K562 (cell line): ENCODE measurements at regions not wholly inside any gene's neighbourhood (a gene's known extent, or its start where the extent isn't known, plus 50 kb on each side); places are given as distances from the start of the nearest gene placed in this dataset.

ENCODE experiments used
- ARHGAP35 ChIP-seq: fragments of 450-650 bp; IDR thresholded peaks from 2 replicates; pipeline ENCODE4 v1.6.1; 2018; ENCODE audit not compliant: partially characterized antibody
- CXXC5 ChIP-seq: fragments of 250-450 bp; sonication (Bioruptor Pico); IDR thresholded peaks from 2 replicates; pipeline ENCODE4 v1.8.0; 2022; ENCODE audit warnings: inconsistent platforms, mild to moderate bottlenecking, moderate library complexity
- FOXK2 ChIP-seq, 2 experiments: fragments of 450-650 bp; IDR thresholded peaks in 1 of 2; conservative IDR thresholded peaks in 1 of 2; 2 replicates each; pipeline ENCODE4 v1.6.1; 2016; ENCODE audit warnings: low read depth in 2 of 2, mild to moderate bottlenecking in 1 of 2
- HDAC6 ChIP-seq: IDR thresholded peaks from 2 replicates; pipeline ENCODE4 v1.6.1; 2012; ENCODE audit warnings: low read depth, mild to moderate bottlenecking, control low read depth, inconsistent platforms, low read length, moderate library complexity
- TAL1 ChIP-seq: fragments of 450-650 bp; IDR thresholded peaks from 2 replicates; pipeline ENCODE4 v1.6.1; 2016; ENCODE audit warnings: mild to moderate bottlenecking
- TF ChIP-seq, protein P1 (sequence below): sonication (generic); formaldehyde crosslinking; IDR thresholded peaks from 2 replicates; pipeline ENCODE4 v1.8.0; 2022; ENCODE audit warnings: mild to moderate bottlenecking, missing genetic modification reagents
- TF ChIP-seq, protein P2 (sequence below): fragments of 450-650 bp; IDR thresholded peaks from 2 replicates; pipeline ENCODE4 v1.7.1; 2018; ENCODE audit warnings: mild to moderate bottlenecking, low read depth; ENCODE audit not compliant: partially characterized antibody
- TF ChIP-seq, protein P3 (sequence below): fragments of 250-450 bp; sonication (Bioruptor Pico); IDR thresholded peaks from 2 replicates; pipeline ENCODE4 v1.8.0; 2021; ENCODE audit warnings: moderate library complexity, mild to moderate bottlenecking, inconsistent platforms
- TF ChIP-seq, protein P4 (sequence below), 2 experiments: fragments of 450-650 bp; conservative IDR thresholded peaks; 2 replicates each; pipeline ENCODE4 v1.6.1; 2017; ENCODE audit warnings: mild to moderate bottlenecking in 2 of 2, moderate library complexity in 2 of 2
- TF ChIP-seq, protein P5 (sequence below): sonication (generic); formaldehyde crosslinking; IDR thresholded peaks from 2 replicates; pipeline ENCODE4 v1.8.0; 2022; ENCODE audit warnings: missing genetic modification reagents, mild to moderate bottlenecking, borderline replicate concordance
- TF ChIP-seq, protein P6 (sequence below): fragments of 250-450 bp; sonication (Bioruptor Pico); IDR thresholded peaks from 2 replicates; pipeline ENCODE4 v1.5.0; 2021

DNA sequence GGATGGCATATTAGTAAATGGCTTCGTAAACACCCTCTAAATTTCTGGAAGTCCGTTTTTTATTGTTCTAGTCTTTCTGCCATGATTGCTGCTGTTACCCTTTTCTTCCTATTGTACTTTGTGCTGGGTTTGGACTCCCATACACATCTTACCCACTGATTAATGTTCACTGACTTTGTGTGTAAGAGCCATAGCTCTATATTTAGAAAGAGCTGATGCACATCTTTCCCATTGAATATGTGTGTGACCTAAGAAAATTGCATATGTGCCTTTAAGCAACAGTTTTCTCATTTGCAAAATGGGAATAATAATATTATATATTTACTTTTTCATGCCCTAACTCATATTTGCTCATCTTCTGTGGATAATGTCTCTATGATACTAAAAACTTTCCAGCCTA is 135.8 kb upstream of the DLX6 start (continued):
- TF ChIP-seq, protein P1, sequence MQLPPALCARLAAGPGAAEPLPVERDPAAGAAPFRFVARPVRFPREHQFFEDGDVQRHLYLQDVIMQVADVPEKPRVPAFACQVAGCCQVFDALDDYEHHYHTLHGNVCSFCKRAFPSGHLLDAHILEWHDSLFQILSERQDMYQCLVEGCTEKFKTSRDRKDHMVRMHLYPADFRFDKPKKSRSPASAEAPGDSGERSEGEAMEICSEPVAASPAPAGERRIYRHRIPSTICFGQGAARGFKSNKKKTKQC (CRISPR knock-in tag), result no peak
- TF ChIP-seq, protein P2, sequence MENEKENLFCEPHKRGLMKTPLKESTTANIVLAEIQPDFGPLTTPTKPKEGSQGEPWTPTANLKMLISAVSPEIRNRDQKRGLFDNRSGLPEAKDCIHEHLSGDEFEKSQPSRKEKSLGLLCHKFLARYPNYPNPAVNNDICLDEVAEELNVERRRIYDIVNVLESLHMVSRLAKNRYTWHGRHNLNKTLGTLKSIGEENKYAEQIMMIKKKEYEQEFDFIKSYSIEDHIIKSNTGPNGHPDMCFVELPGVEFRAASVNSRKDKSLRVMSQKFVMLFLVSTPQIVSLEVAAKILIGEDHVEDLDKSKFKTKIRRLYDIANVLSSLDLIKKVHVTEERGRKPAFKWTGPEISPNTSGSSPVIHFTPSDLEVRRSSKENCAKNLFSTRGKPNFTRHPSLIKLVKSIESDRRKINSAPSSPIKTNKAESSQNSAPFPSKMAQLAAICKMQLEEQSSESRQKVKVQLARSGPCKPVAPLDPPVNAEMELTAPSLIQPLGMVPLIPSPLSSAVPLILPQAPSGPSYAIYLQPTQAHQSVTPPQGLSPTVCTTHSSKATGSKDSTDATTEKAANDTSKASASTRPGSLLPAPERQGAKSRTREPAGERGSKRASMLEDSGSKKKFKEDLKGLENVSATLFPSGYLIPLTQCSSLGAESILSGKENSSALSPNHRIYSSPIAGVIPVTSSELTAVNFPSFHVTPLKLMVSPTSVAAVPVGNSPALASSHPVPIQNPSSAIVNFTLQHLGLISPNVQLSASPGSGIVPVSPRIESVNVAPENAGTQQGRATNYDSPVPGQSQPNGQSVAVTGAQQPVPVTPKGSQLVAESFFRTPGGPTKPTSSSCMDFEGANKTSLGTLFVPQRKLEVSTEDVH, result no peak
- no peak for TF ChIP-seq ARHGAP35
- TF ChIP-seq CXXC5 (CRISPR knock-in tag), result no peak
- TF ChIP-seq, protein P3, sequence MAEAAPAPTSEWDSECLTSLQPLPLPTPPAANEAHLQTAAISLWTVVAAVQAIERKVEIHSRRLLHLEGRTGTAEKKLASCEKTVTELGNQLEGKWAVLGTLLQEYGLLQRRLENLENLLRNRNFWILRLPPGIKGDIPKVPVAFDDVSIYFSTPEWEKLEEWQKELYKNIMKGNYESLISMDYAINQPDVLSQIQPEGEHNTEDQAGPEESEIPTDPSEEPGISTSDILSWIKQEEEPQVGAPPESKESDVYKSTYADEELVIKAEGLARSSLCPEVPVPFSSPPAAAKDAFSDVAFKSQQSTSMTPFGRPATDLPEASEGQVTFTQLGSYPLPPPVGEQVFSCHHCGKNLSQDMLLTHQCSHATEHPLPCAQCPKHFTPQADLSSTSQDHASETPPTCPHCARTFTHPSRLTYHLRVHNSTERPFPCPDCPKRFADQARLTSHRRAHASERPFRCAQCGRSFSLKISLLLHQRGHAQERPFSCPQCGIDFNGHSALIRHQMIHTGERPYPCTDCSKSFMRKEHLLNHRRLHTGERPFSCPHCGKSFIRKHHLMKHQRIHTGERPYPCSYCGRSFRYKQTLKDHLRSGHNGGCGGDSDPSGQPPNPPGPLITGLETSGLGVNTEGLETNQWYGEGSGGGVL (CRISPR knock-in tag), result no peak
- TF ChIP-seq, protein P4, sequence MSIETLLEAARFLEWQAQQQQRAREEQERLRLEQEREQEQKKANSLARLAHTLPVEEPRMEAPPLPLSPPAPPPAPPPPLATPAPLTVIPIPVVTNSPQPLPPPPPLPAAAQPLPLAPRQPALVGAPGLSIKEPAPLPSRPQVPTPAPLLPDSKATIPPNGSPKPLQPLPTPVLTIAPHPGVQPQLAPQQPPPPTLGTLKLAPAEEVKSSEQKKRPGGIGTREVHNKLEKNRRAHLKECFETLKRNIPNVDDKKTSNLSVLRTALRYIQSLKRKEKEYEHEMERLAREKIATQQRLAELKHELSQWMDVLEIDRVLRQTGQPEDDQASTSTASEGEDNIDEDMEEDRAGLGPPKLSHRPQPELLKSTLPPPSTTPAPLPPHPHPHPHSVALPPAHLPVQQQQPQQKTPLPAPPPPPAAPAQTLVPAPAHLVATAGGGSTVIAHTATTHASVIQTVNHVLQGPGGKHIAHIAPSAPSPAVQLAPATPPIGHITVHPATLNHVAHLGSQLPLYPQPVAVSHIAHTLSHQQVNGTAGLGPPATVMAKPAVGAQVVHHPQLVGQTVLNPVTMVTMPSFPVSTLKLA (conservative IDR thresholded peaks at IDR 0.05), result no peak
- TF ChIP-seq TAL1, result no peak
- no peak for TF ChIP-seq HDAC6
- TF ChIP-seq, protein P5, sequence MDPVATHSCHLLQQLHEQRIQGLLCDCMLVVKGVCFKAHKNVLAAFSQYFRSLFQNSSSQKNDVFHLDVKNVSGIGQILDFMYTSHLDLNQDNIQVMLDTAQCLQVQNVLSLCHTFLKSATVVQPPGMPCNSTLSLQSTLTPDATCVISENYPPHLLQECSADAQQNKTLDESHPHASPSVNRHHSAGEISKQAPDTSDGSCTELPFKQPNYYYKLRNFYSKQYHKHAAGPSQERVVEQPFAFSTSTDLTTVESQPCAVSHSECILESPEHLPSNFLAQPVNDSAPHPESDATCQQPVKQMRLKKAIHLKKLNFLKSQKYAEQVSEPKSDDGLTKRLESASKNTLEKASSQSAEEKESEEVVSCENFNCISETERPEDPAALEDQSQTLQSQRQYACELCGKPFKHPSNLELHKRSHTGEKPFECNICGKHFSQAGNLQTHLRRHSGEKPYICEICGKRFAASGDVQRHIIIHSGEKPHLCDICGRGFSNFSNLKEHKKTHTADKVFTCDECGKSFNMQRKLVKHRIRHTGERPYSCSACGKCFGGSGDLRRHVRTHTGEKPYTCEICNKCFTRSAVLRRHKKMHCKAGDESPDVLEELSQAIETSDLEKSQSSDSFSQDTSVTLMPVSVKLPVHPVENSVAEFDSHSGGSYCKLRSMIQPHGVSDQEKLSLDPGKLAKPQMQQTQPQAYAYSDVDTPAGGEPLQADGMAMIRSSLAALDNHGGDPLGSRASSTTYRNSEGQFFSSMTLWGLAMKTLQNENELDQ, result no peak
- TF ChIP-seq FOXK2 (conservative IDR thresholded peaks at IDR 0.05 in 1 of 2, IDR thresholded peaks at IDR 0.05 in 1 of 2; ENCODE audit: low read depth in 2 of 2), result no peak
- TF ChIP-seq, protein P6, sequence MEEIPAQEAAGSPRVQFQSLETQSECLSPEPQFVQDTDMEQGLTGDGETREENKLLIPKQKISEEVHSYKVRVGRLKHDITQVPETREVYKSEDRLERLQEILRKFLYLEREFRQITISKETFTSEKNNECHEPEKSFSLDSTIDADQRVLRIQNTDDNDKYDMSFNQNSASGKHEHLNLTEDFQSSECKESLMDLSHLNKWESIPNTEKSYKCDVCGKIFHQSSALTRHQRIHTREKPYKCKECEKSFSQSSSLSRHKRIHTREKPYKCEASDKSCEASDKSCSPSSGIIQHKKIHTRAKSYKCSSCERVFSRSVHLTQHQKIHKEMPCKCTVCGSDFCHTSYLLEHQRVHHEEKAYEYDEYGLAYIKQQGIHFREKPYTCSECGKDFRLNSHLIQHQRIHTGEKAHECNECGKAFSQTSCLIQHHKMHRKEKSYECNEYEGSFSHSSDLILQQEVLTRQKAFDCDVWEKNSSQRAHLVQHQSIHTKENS, result no peak
